H1 (cell line): ENCODE measurements at regions not wholly inside any gene's neighbourhood (a gene's known extent, or its start where the extent isn't known, plus 50 kb on each side); places are given as distances from the start of the nearest gene placed in this dataset.

Experiments
- CHD7 ChIP-seq: fragments of 300-600 bp; sonication (generic); IDR thresholded peaks from 2 replicates; pipeline ENCODE4 v1.7.1; 2012; ENCODE audit warnings: low read length, moderate library complexity, mild to moderate bottlenecking, inconsistent platforms; ENCODE audit not compliant: insufficient replicate concordance
- HDAC2 ChIP-seq, 2 experiments: fragments of 300-600 bp in 1 of 2; sonication (generic) in 1 of 2; IDR thresholded peaks; 2 replicates each; pipeline ENCODE4 v1.6.1; 2011 to 2012; ENCODE audit warnings: low read depth in 2 of 2, low read length in 2 of 2, mild to moderate bottlenecking in 2 of 2, moderate library complexity in 2 of 2, borderline replicate concordance in 1 of 2, inconsistent platforms in 1 of 2
- SIRT6 ChIP-seq: IDR thresholded peaks from one replicate; pipeline ENCODE4 v1.7.1; 2012; ENCODE audit warnings: low read length, inconsistent platforms
- TF ChIP-seq, protein P1 (sequence below), 3 experiments: IDR thresholded peaks; 1 replicate in 2 of 3; 2 replicates in 1 of 3; pipeline versions ENCODE4 v1.5.1 to v1.6.1; 2011; ENCODE audit warnings: low read length in 3 of 3, mild to moderate bottlenecking in 3 of 3, inconsistent platforms in 2 of 3, low read depth in 1 of 3, moderate library complexity in 1 of 3; ENCODE audit not compliant: insufficient read depth in 1 of 3; ENCODE audit errors: control extremely low read depth in 1 of 3

GRCh38 chr7:156480671-156481070, 159.9 kb upstream of the RNF32 start (continued):
- TF ChIP-seq CHD7 (no peak), SIRT6 (no peak), HDAC2 (IDR thresholded peaks at IDR 0.05; ENCODE audit: borderline replicate concordance in 1 of 2, low read depth in 2 of 2, low read length in 2 of 2) (no peak)
- TF ChIP-seq, protein P1, sequence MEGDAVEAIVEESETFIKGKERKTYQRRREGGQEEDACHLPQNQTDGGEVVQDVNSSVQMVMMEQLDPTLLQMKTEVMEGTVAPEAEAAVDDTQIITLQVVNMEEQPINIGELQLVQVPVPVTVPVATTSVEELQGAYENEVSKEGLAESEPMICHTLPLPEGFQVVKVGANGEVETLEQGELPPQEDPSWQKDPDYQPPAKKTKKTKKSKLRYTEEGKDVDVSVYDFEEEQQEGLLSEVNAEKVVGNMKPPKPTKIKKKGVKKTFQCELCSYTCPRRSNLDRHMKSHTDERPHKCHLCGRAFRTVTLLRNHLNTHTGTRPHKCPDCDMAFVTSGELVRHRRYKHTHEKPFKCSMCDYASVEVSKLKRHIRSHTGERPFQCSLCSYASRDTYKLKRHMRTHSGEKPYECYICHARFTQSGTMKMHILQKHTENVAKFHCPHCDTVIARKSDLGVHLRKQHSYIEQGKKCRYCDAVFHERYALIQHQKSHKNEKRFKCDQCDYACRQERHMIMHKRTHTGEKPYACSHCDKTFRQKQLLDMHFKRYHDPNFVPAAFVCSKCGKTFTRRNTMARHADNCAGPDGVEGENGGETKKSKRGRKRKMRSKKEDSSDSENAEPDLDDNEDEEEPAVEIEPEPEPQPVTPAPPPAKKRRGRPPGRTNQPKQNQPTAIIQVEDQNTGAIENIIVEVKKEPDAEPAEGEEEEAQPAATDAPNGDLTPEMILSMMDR (IDR thresholded peaks at IDR 0.05; ENCODE audit: control extremely low read depth in 1 of 3, insufficient read depth in 1 of 3, low read depth in 1 of 3, low read length in 3 of 3) = no peak
